ENCODE measurements at regions not wholly inside any gene's neighbourhood (a gene's known extent, or its start where the extent isn't known, plus 50 kb on each side); places are given as distances from the start of the nearest gene placed in this dataset.

DNA sequence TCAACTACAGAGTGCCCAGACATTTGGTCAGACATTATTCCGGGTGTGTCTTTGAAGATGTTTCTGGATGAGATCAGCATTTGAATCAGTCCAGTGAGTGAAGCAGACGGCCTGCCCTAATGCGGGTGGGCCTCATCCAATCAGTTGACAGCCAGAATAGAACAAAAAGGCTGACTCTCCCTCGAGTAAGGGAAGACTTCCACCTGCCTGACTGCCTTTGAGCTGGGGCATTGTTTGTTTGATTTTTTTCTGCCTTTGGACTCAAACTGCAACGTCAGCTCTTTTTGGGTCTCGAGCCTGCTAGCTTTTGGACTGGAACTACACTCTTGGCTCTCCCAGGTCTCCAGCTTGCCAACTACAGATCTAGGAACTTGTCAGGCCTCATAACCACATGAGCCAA is 111.7 kb upstream of the AGAP1 start (continued):
- TF ChIP-seq ZNF114 (CRISPR knock-in tag; IDR thresholded peaks at IDR 0.05) = no peak

DNA sequence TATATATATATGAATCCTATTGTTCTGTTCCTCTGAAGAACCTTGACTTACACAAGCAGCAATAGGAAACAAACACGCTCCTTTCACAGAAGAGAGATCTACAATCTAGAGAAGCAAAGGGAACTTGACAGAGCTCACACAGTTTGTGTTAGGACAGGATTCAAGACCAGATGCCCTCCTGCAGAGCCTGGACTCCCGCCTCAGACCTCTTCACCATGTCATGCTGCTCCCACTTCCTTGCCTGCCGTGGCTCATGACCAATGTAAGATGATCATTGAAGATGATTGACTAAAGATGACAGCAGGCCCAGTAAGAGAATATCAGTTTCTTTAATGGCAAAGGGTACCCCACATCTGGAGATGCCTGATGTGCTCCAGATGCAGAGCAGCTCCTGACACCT is 111.2 kb upstream of the AGAP1 start:
- H3K9me2 ChIP-seq (ENCODE audit: insufficient read depth) = no peaks in the 10 kb centered on the region
- DNase-seq (ENCODE audit: low spot score) (no peak), ATAC-seq (no peak)
- no peak overlapping the region for H3K27ac ChIP-seq (ENCODE audit: low read depth)
- H3K36me3 ChIP-seq (ENCODE audit: insufficient read depth) = no peaks in the 10 kb centered on the region
- no peak overlapping the region for H3K4me3 ChIP-seq
- H3K4me2 ChIP-seq = no peak overlapping the region
- H3K27me3 ChIP-seq (ENCODE audit: insufficient read depth) = no peaks in the 10 kb centered on the region
- Mint-ChIP-seq H3K4me3 (no peak overlapping the region), H3K9me3 (no peaks in the 10 kb centered on the region; the same call in 2 of the 3 replicates), H3K36me3 (ENCODE audit: low read depth) (no peaks in the 10 kb centered on the region), H3K27me3 (ENCODE audit: insufficient read depth, low read depth, poor library complexity) (no peaks in the 10 kb centered on the region), H3K27ac (no peak overlapping the region), H3K4me1 (peaks cover 22% of the 10 kb centered on the region)
- peaks cover 5% of the 10 kb centered on the region; the same call in 1 of the 2 replicates for H3K4me1 ChIP-seq (ENCODE audit: insufficient read depth)
- H2AFZ ChIP-seq = no peak overlapping the region
- H3K79me2 ChIP-seq (replicated peaks; ENCODE audit: insufficient read depth) = no peaks in the 10 kb centered on the region
- H4K20me1 ChIP-seq (replicated peaks; ENCODE audit: insufficient read depth) = no peaks in the 10 kb centered on the region
- TF ChIP-seq ZNF114 (CRISPR knock-in tag; IDR thresholded peaks at IDR 0.05) (no peak), STAT1 (IDR thresholded peaks at IDR 0.05; ENCODE audit: unreplicated experiment) (no peak), ZNF331 (CRISPR knock-in tag; IDR thresholded peaks at IDR 0.05; ENCODE audit: low read depth) (no peak), NANOG (IDR thresholded peaks at IDR 0.05; ENCODE audit: borderline replicate concordance) (no peak), JUNB (IDR thresholded peaks at IDR 0.05; ENCODE audit: unreplicated experiment) (no peak), EZH2phosphoT487 (IDR thresholded peaks at IDR 0.05; ENCODE audit: unreplicated experiment) (no peak), CREB1 (CRISPR knock-in tag; IDR thresholded peaks at IDR 0.05; ENCODE audit: low read depth) (no peak), EZH2 (IDR thresholded peaks at IDR 0.05; ENCODE audit: low read depth, unreplicated experiment) (no peak), POLR2AphosphoS5 (IDR thresholded peaks at IDR 0.05; ENCODE audit: low read depth) (no peak)
- TF ChIP-seq, protein P1, sequence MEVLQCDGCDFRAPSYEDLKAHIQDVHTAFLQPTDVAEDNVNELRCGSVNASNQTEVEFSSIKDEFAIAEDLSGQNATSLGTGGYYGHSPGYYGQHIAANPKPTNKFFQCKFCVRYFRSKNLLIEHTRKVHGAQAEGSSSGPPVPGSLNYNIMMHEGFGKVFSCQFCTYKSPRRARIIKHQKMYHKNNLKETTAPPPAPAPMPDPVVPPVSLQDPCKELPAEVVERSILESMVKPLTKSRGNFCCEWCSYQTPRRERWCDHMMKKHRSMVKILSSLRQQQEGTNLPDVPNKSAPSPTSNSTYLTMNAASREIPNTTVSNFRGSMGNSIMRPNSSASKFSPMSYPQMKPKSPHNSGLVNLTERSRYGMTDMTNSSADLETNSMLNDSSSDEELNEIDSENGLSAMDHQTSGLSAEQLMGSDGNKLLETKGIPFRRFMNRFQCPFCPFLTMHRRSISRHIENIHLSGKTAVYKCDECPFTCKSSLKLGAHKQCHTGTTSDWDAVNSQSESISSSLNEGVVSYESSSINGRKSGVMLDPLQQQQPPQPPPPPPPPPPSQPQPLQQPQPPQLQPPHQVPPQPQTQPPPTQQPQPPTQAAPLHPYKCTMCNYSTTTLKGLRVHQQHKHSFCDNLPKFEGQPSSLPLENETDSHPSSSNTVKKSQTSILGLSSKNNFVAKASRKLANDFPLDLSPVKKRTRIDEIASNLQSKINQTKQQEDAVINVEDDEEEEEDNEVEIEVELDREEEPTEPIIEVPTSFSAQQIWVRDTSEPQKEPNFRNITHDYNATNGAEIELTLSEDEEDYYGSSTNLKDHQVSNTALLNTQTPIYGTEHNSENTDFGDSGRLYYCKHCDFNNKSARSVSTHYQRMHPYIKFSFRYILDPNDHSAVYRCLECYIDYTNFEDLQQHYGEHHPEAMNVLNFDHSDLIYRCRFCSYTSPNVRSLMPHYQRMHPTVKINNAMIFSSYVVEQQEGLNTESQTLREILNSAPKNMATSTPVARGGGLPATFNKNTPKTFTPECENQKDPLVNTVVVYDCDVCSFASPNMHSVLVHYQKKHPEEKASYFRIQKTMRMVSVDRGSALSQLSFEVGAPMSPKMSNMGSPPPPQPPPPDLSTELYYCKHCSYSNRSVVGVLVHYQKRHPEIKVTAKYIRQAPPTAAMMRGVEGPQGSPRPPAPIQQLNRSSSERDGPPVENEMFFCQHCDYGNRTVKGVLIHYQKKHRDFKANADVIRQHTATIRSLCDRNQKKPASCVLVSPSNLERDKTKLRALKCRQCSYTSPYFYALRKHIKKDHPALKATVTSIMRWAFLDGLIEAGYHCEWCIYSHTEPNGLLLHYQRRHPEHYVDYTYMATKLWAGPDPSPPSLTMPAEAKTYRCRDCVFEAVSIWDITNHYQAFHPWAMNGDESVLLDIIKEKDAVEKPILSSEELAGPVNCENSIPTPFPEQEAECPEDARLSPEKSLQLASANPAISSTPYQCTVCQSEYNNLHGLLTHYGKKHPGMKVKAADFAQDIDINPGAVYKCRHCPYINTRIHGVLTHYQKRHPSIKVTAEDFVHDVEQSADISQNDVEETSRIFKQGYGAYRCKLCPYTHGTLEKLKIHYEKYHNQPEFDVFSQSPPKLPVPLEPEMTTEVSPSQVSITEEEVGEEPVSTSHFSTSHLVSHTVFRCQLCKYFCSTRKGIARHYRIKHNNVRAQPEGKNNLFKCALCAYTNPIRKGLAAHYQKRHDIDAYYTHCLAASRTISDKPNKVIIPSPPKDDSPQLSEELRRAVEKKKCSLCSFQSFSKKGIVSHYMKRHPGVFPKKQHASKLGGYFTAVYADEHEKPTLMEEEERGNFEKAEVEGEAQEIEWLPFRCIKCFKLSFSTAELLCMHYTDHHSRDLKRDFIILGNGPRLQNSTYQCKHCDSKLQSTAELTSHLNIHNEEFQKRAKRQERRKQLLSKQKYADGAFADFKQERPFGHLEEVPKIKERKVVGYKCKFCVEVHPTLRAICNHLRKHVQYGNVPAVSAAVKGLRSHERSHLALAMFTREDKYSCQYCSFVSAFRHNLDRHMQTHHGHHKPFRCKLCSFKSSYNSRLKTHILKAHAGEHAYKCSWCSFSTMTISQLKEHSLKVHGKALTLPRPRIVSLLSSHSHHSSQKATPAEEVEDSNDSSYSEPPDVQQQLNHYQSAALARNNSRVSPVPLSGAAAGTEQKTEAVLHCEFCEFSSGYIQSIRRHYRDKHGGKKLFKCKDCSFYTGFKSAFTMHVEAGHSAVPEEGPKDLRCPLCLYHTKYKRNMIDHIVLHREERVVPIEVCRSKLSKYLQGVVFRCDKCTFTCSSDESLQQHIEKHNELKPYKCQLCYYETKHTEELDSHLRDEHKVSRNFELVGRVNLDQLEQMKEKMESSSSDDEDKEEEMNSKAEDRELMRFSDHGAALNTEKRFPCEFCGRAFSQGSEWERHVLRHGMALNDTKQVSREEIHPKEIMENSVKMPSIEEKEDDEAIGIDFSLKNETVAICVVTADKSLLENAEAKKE (CRISPR knock-in tag; IDR thresholded peaks at IDR 0.05) = no peak
- TF ChIP-seq, protein P2, sequence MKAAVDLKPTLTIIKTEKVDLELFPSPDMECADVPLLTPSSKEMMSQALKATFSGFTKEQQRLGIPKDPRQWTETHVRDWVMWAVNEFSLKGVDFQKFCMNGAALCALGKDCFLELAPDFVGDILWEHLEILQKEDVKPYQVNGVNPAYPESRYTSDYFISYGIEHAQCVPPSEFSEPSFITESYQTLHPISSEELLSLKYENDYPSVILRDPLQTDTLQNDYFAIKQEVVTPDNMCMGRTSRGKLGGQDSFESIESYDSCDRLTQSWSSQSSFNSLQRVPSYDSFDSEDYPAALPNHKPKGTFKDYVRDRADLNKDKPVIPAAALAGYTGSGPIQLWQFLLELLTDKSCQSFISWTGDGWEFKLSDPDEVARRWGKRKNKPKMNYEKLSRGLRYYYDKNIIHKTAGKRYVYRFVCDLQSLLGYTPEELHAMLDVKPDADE (IDR thresholded peaks at IDR 0.05) = no peak
- TF ChIP-seq, protein P3, sequence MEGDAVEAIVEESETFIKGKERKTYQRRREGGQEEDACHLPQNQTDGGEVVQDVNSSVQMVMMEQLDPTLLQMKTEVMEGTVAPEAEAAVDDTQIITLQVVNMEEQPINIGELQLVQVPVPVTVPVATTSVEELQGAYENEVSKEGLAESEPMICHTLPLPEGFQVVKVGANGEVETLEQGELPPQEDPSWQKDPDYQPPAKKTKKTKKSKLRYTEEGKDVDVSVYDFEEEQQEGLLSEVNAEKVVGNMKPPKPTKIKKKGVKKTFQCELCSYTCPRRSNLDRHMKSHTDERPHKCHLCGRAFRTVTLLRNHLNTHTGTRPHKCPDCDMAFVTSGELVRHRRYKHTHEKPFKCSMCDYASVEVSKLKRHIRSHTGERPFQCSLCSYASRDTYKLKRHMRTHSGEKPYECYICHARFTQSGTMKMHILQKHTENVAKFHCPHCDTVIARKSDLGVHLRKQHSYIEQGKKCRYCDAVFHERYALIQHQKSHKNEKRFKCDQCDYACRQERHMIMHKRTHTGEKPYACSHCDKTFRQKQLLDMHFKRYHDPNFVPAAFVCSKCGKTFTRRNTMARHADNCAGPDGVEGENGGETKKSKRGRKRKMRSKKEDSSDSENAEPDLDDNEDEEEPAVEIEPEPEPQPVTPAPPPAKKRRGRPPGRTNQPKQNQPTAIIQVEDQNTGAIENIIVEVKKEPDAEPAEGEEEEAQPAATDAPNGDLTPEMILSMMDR (conservative IDR thresholded peaks at IDR 0.05; ENCODE audit: low read depth in 2 of 2) = no peak
- TF ChIP-seq, protein P4, sequence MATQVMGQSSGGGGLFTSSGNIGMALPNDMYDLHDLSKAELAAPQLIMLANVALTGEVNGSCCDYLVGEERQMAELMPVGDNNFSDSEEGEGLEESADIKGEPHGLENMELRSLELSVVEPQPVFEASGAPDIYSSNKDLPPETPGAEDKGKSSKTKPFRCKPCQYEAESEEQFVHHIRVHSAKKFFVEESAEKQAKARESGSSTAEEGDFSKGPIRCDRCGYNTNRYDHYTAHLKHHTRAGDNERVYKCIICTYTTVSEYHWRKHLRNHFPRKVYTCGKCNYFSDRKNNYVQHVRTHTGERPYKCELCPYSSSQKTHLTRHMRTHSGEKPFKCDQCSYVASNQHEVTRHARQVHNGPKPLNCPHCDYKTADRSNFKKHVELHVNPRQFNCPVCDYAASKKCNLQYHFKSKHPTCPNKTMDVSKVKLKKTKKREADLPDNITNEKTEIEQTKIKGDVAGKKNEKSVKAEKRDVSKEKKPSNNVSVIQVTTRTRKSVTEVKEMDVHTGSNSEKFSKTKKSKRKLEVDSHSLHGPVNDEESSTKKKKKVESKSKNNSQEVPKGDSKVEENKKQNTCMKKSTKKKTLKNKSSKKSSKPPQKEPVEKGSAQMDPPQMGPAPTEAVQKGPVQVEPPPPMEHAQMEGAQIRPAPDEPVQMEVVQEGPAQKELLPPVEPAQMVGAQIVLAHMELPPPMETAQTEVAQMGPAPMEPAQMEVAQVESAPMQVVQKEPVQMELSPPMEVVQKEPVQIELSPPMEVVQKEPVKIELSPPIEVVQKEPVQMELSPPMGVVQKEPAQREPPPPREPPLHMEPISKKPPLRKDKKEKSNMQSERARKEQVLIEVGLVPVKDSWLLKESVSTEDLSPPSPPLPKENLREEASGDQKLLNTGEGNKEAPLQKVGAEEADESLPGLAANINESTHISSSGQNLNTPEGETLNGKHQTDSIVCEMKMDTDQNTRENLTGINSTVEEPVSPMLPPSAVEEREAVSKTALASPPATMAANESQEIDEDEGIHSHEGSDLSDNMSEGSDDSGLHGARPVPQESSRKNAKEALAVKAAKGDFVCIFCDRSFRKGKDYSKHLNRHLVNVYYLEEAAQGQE (IDR thresholded peaks at IDR 0.05; ENCODE audit: unreplicated experiment) = no peak
- H3F3A ChIP-seq (replicated peaks; ENCODE audit: low read depth) = no peaks in the 10 kb centered on the region; the same call in 1 of the 2 replicates

Data from GM23338 (cell line).